MM.1S (cell line): ENCODE measurements at regions not wholly inside any gene's neighbourhood (a gene's known extent, or its start where the extent isn't known, plus 50 kb on each side); places are given as distances from the start of the nearest gene placed in this dataset.

Source experiments
- DNase-seq: peaks from one replicate; pipeline ENCODE4 v3.0.0-alpha.2; 2015
- H2AFZ ChIP-seq: fragments of 300-600 bp; sonication (generic); 2 replicates; pipeline ENCODE4 v1.6.0; 2016; ENCODE audit warnings: antibody characterized with exemption, low read length
- H3F3A ChIP-seq: fragments of 300-600 bp; sonication (generic); 2 replicates; pipeline ENCODE4 v1.6.1; 2016; ENCODE audit warnings: mild to moderate bottlenecking, antibody characterized with exemption, low read length, moderate library complexity, mixed read lengths; ENCODE audit not compliant: insufficient read depth
- H3K27ac ChIP-seq: fragments of 300-600 bp; sonication (generic); 2 replicates; pipeline ENCODE4 v1.5.1; 2016; ENCODE audit warnings: mild to moderate bottlenecking, low read length
- H3K27me3 ChIP-seq: fragments of 300-600 bp; sonication (generic); replicated peaks from 2 replicates; pipeline ENCODE4 v1.6.0; 2016; ENCODE audit warnings: low read length; ENCODE audit not compliant: insufficient read depth
- H3K36me3 ChIP-seq: fragments of 300-600 bp; sonication (generic); replicated peaks from 2 replicates; pipeline ENCODE4 v1.6.1; 2016; ENCODE audit warnings: mild to moderate bottlenecking, low read length, mixed read lengths; ENCODE audit not compliant: insufficient read depth
- H3K4me1 ChIP-seq: fragments of 300-600 bp; sonication (generic); 2 replicates; pipeline ENCODE4 v1.6.1; 2016; ENCODE audit warnings: low read length, mixed read lengths
- H3K4me2 ChIP-seq: fragments of 300-600 bp; sonication (generic); 2 replicates; pipeline ENCODE4 v1.6.0; 2016; ENCODE audit warnings: low read depth, low read length
- H3K4me3 ChIP-seq: fragments of 300-600 bp; sonication (generic); 2 replicates; pipeline ENCODE4 v1.5.1; 2016; ENCODE audit warnings: low read length, mixed read lengths
- H3K79me2 ChIP-seq: fragments of 300-600 bp; sonication (generic); 2 replicates; pipeline ENCODE4 v1.6.1; 2016; ENCODE audit warnings: mixed run types, low read length, mixed read lengths
- H3K9ac ChIP-seq: fragments of 300-600 bp; sonication (generic); 2 replicates; pipeline ENCODE4 v1.6.1; 2016; ENCODE audit warnings: low read length, mixed read lengths
- H3K9me2 ChIP-seq: fragments of 300-600 bp; sonication (generic); replicated peaks from 2 replicates; pipeline ENCODE4 v1.6.1; 2016; ENCODE audit warnings: mild to moderate bottlenecking, low read length, mixed read lengths; ENCODE audit not compliant: insufficient read depth
- H3K9me3 ChIP-seq: fragments of 300-600 bp; sonication (generic); replicated peaks from 2 replicates; pipeline ENCODE4 v1.6.1; 2016; ENCODE audit warnings: mild to moderate bottlenecking, low read length, mixed read lengths; ENCODE audit not compliant: insufficient read depth
- H4K20me1 ChIP-seq: fragments of 300-600 bp; sonication (generic); 2 replicates; pipeline ENCODE4 v1.6.1; 2016; ENCODE audit warnings: mild to moderate bottlenecking, low read length, moderate library complexity, mixed read lengths; ENCODE audit not compliant: insufficient read depth
- CTCF ChIP-seq: fragments of 300-600 bp; sonication (generic); IDR thresholded peaks from 2 replicates; pipeline ENCODE4 v1.5.1; 2016; ENCODE audit warnings: antibody characterized with exemption, low read length, mixed read lengths
- EZH2 ChIP-seq: fragments of 300-600 bp; sonication (generic); optimal IDR thresholded peaks from 2 replicates; pipeline ENCODE3; 2017; ENCODE audit warnings: low read depth, mild to moderate bottlenecking, antibody characterized with exemption, low read length, mixed read lengths
- EZH2phosphoT487 ChIP-seq: fragments of 300-600 bp; sonication (generic); IDR thresholded peaks from 2 replicates; pipeline ENCODE4 v1.6.1; 2018; ENCODE audit warnings: antibody characterized with exemption, low read length

- Histone ChIP-seq H3K27ac (no peak overlapping the region), H3K27me3 (no peaks in the 10 kb centered on the region), H3K9ac (no peak overlapping the region), H3K4me3 (no peak overlapping the region), H3K4me2 (no peak overlapping the region), H3K9me2 (no peaks in the 10 kb centered on the region), H3K79me2 (no peaks in the 10 kb centered on the region), H3F3A (peaks cover 7% of the 10 kb centered on the region; the same call in 1 of the 2 replicates), H3K36me3 (no peaks in the 10 kb centered on the region), H2AFZ (no peak overlapping the region), H3K4me1 (peaks cover 21% of the 10 kb centered on the region), H4K20me1 (no peaks in the 10 kb centered on the region), H3K9me3 (no peaks in the 10 kb centered on the region)
- TF ChIP-seq EZH2phosphoT487 (no peak), CTCF (no peak), EZH2 (no peak)
- DNase-seq, result no peak
Observed at GRCh38 chr4:122537388-122538135, 81.0 kb upstream of the IL2 start.

- TF ChIP-seq CTCF (no peak), EZH2 (no peak), EZH2phosphoT487 (no peak)
- Histone ChIP-seq H2AFZ (no peak overlapping the region), H3K27me3 (no peaks in the 10 kb centered on the region), H3K36me3 (no peaks in the 10 kb centered on the region), H3K27ac (no peak overlapping the region), H4K20me1 (no peaks in the 10 kb centered on the region), H3K4me1 (peaks cover 12% of the 10 kb centered on the region), H3K79me2 (no peaks in the 10 kb centered on the region), H3K9ac (no peak overlapping the region), H3F3A (no peaks in the 10 kb centered on the region), H3K9me2 (no peaks in the 10 kb centered on the region), H3K4me3 (no peak overlapping the region), H3K9me3 (no peaks in the 10 kb centered on the region), H3K4me2 (no peak overlapping the region)
- DNase-seq, result no peak
Observed at GRCh38 chr4:122536001-122536400, 79.5 kb upstream of the IL2 start.

- Histone ChIP-seq H4K20me1 (no peaks in the 10 kb centered on the region), H3K9me3 (no peaks in the 10 kb centered on the region), H3K4me1 (peaks cover 3% of the 10 kb centered on the region), H3K36me3 (no peaks in the 10 kb centered on the region), H3K79me2 (no peaks in the 10 kb centered on the region), H3F3A (no peaks in the 10 kb centered on the region), H3K27me3 (no peaks in the 10 kb centered on the region), H3K9ac (no peak overlapping the region), H3K9me2 (no peaks in the 10 kb centered on the region), H3K4me3 (no peak overlapping the region), H2AFZ (no peak overlapping the region), H3K27ac (no peak overlapping the region), H3K4me2 (no peak overlapping the region)
- no peak for DNase-seq
- TF ChIP-seq EZH2, result no peak
- TF ChIP-seq CTCF, result no peak
- TF ChIP-seq EZH2phosphoT487, result no peak
Observed at GRCh38 chr4:122534776-122535175, 78.3 kb upstream of the IL2 start.
